RWPE2 (cell line): ENCODE measurements at regions not wholly inside any gene's neighbourhood (a gene's known extent, or its start where the extent isn't known, plus 50 kb on each side); places are given as distances from the start of the nearest gene placed in this dataset.

Experiments used
- ATAC-seq: fragments of 200-7000 bp; cut with Tn5 transposase; 3 replicates; pipeline ENCODE4 v1.9.1; 2021; ENCODE audit warnings: low read depth
- DNase-seq: peaks from one replicate; pipeline ENCODE4 v3.0.0-alpha.2; 2020; ENCODE audit warnings: low spot score
- H3K27ac ChIP-seq: fragments of 450-650 bp; 2 replicates; pipeline ENCODE4 v1.5.1; 2017; ENCODE audit warnings: mild to moderate bottlenecking; ENCODE audit not compliant: poor library complexity, severe bottlenecking
- H3K27me3 ChIP-seq: fragments of 250-450 bp; sonication (Bioruptor Pico); 2 replicates; pipeline ENCODE4 v1.5.1; 2021; ENCODE audit warnings: mild to moderate bottlenecking, moderate library complexity; ENCODE audit not compliant: insufficient read depth, poor library complexity, severe bottlenecking
- H3K36me3 ChIP-seq: fragments of 250-450 bp; sonication (Bioruptor Pico); 2 replicates; pipeline ENCODE4 v1.5.1; 2020; ENCODE audit warnings: low read depth, mild to moderate bottlenecking, moderate library complexity
- H3K4me1 ChIP-seq: fragments of 250-450 bp; sonication (Bioruptor Pico); 2 replicates; pipeline ENCODE4 v1.5.1; 2021; ENCODE audit warnings: mild to moderate bottlenecking, moderate library complexity; ENCODE audit not compliant: insufficient read depth, poor library complexity, severe bottlenecking
- H3K4me3 ChIP-seq: fragments of 250-450 bp; sonication (Bioruptor Pico); 2 replicates; pipeline ENCODE4 v1.5.1; 2021; ENCODE audit warnings: mild to moderate bottlenecking, moderate library complexity; ENCODE audit not compliant: severe bottlenecking
- H3K9me3 ChIP-seq: fragments of 250-450 bp; sonication (Bioruptor Pico); 2 replicates; pipeline ENCODE4 v1.5.1; 2021; ENCODE audit warnings: mild to moderate bottlenecking, moderate library complexity; ENCODE audit not compliant: severe bottlenecking
- CTCF ChIP-seq: fragments of 450-650 bp; IDR thresholded peaks from one replicate; pipeline ENCODE4 v1.5.1; 2017; ENCODE audit warnings: mild to moderate bottlenecking, moderate library complexity; ENCODE audit not compliant: poor library complexity, severe bottlenecking

DNA sequence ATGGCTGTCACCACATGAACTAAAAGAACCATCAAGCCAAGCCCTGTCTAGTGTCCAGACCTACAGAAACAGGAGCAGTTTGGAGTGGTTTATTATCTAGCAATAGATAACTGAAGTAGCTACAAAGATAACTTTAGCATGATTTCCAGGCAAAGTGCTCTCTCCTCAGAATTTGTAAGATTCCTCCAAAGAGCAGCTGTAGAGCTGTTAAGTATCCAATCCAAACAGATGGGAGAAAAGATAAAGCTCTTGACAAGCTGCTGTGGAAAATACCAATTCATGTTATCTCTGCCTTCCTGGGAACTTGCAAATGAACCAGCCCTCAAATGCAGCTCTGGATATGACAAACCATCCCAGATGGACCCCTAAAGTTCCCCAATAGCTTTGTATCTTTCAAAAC is 78.9 kb upstream of the RESF1 start:
- Histone ChIP-seq H3K4me1 (no peaks in the 10 kb centered on the region), H3K4me3 (no peak overlapping the region), H3K9me3 (no peaks in the 10 kb centered on the region), H3K27ac (no peak overlapping the region), H3K27me3 (no peaks in the 10 kb centered on the region), H3K36me3 (no peaks in the 10 kb centered on the region)
- DNase-seq (no peak), ATAC-seq (no peak)
- no peak for TF ChIP-seq CTCF

DNA sequence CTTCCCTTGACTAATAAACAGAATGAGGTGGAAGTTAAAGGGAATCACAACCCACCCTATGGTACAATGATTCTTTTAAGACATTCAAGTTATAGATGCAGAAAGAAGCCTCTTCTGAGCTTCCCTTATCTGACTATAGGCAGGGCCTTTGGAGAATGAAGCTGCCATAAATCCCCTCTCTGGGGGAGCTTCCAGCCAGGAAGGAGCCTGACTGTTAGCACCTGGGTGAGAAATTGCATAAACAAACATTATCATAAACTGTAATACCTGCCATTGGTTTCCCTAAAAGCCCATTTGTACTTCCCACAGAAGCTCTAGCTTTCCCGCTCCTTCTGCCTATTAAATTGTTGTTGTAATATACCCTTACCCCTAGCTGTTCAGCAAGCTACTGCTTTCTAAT is 81.3 kb upstream of the RESF1 start:
- Histone ChIP-seq H3K27me3 (no peaks in the 10 kb centered on the region), H3K27ac (no peak overlapping the region), H3K4me3 (no peak overlapping the region), H3K4me1 (no peaks in the 10 kb centered on the region), H3K9me3 (no peaks in the 10 kb centered on the region), H3K36me3 (no peaks in the 10 kb centered on the region)
- no peak for ATAC-seq
- TF ChIP-seq CTCF, result no peak
- DNase-seq, result no peak

DNA sequence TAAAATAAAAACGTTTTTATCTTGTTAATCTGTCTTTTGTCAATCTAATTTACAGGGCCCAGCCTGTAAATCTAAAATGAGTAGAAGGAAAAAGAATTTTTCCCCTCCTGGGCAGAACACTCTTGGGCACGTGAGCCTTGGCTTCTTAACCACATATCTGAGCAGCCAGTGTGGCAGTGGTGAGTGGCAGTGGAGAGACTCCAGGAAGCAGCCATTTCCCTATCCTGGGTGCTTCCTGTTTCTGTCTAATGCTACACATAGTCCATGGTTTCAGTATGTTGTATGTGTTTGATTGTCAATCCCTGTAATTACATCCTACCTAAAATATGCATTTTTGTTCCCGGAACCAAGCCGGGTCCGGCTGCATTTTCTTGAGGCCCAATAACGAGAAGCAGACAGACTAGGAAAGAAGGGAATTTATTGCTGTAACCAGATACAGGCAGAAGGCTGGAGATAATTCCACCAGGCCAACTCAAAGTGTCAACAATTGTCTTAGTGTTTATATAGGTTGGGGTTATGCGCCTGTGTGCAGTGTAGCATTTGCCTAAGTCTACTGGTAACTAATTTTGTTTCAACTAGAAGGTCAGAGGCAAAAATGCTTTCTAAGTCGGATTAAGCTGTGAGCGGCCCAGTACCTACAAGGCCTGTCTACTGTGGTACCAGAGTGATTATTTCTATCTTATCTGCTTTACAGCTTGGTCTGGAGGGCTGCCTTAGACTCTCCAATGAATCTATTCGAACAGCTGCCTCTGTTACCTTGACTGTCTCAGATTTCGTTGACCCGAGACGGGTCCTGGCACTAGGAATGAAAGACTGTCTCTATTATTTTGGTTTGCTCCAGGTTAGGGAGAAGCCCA is 82.4 kb upstream of the RESF1 start:
- Histone ChIP-seq H3K4me1 (no peaks in the 10 kb centered on the region), H3K36me3 (no peaks in the 10 kb centered on the region), H3K4me3 (no peak overlapping the region), H3K27ac (no peak overlapping the region), H3K27me3 (no peaks in the 10 kb centered on the region), H3K9me3 (no peaks in the 10 kb centered on the region)
- ATAC-seq (no peak), DNase-seq (no peak)
- no peak for TF ChIP-seq CTCF

GRCh38 chr12:31875609-31875964 is 83.6 kb upstream of the RESF1 start:
- H3K27ac ChIP-seq, result no peak overlapping the region
- H3K27me3 ChIP-seq, result no peaks in the 10 kb centered on the region
- H3K4me3 ChIP-seq, result no peak overlapping the region
- H3K4me1 ChIP-seq, result no peaks in the 10 kb centered on the region
- H3K36me3 ChIP-seq, result no peaks in the 10 kb centered on the region
- DNase-seq (no peak), ATAC-seq (no peak)
- H3K9me3 ChIP-seq, result no peaks in the 10 kb centered on the region
- no peak for TF ChIP-seq CTCF

GRCh38 chr12:31874961-31875608 is 84.1 kb upstream of the RESF1 start:
- Histone ChIP-seq H3K4me1 (no peaks in the 10 kb centered on the region), H3K4me3 (no peak overlapping the region), H3K27ac (no peak overlapping the region), H3K27me3 (no peaks in the 10 kb centered on the region), H3K9me3 (no peaks in the 10 kb centered on the region), H3K36me3 (no peaks in the 10 kb centered on the region)
- DNase-seq, result no peak
- TF ChIP-seq CTCF, result no peak
- peak; percentile 36; the same call in 1 of the 3 replicates for ATAC-seq
